Keratinocyte (primary cell): ENCODE measurements at regions not wholly inside any gene's neighbourhood (a gene's known extent, or its start where the extent isn't known, plus 50 kb on each side); places are given as distances from the start of the nearest gene placed in this dataset.

Experiments
- CTCF ChIP-seq, 3 experiments: IDR thresholded peaks in 1 of 3; conservative IDR thresholded peaks in 1 of 3; optimal IDR thresholded peaks in 1 of 3; 2 replicates in 2 of 3; 3 replicates in 1 of 3; pipeline versions ENCODE3 to v1.5.1; 2011; ENCODE audit warnings: low read length in 3 of 3, mild to moderate bottlenecking in 3 of 3, moderate library complexity in 2 of 3, control low read depth in 1 of 3, inconsistent platforms in 1 of 3; ENCODE audit not compliant: insufficient read depth in 2 of 3; ENCODE audit errors: extremely low read depth in 1 of 3
- EZH2 ChIP-seq: IDR thresholded peaks from one replicate; pipeline ENCODE4 v1.6.1; 2012; ENCODE audit warnings: inconsistent platforms, mild to moderate bottlenecking, low read length, moderate library complexity

GRCh38 chr7:156543699-156544598 is 96.6 kb upstream of the RNF32 start:
- no peak for TF ChIP-seq CTCF (optimal IDR thresholded peaks at IDR 0.05 in 1 of 3, IDR thresholded peaks at IDR 0.05 in 1 of 3, conservative IDR thresholded peaks at IDR 0.05 in 1 of 3; ENCODE audit: extremely low read depth in 1 of 3, insufficient read depth in 2 of 3, low read length in 3 of 3)
- TF ChIP-seq EZH2: no peak
